H1 (cell line): ENCODE measurements at regions not wholly inside any gene's neighbourhood (a gene's known extent, or its start where the extent isn't known, plus 50 kb on each side); places are given as distances from the start of the nearest gene placed in this dataset.

ENCODE experiments used
- CTCF ChIA-PET: fragments of 300-600 bp; sonication (Branson Sonifier 250); formaldehyde crosslinking; loops from one replicate; lab custom pipeline; 2021; ENCODE audit not compliant: partially characterized antibody; lab: Charles Lee
- POLR2A ChIA-PET: fragments of 300-600 bp; sonication (Branson Sonifier 250); formaldehyde crosslinking; loops from one replicate; lab custom pipeline; 2021; ENCODE audit warnings: inconsistent platforms; ENCODE audit not compliant: partially characterized antibody; lab: Charles Lee
- DNase-seq, 2 experiments: peaks; one replicate each; pipeline versions ENCODE4 v3.0.0 to v3.0.0-alpha.2; 2010 to 2022; ENCODE audit warnings: low spot score in 2 of 2, low read depth in 1 of 2, mixed read lengths in 1 of 2
- FAIRE-seq: peaks from 2 replicates; lab custom pipeline; 2011; peaks lifted over from hg19 to GRCh38; lab: Jason Lieb, UNC
- H2AFZ ChIP-seq: 2 replicates; pipeline ENCODE4 v1.8.1; 2012; ENCODE audit warnings: low read length, inconsistent platforms
- H2AK5ac ChIP-seq: 2 replicates; pipeline ENCODE4 v1.6.1; 2013; ENCODE audit warnings: low read depth, low read length
- H2BK120ac ChIP-seq: replicated peaks from 2 replicates; pipeline ENCODE3; 2013; ENCODE audit warnings: low read depth, low read length, inconsistent platforms
- H2BK12ac ChIP-seq: 2 replicates; pipeline ENCODE4 v1.6.1; 2013; ENCODE audit warnings: low read depth, low read length
- H2BK15ac ChIP-seq: 2 replicates; pipeline ENCODE4 v1.6.1; 2013; ENCODE audit warnings: low read length
- H2BK20ac ChIP-seq: 2 replicates; pipeline ENCODE4 v1.6.1; 2013; ENCODE audit warnings: low read length
- H2BK5ac ChIP-seq: 2 replicates; pipeline ENCODE4 v1.6.1; 2013; ENCODE audit warnings: low read depth, low read length
- H3K14ac ChIP-seq: 2 replicates; pipeline ENCODE4 v1.6.1; 2013; ENCODE audit warnings: inconsistent platforms; ENCODE audit not compliant: insufficient read length
- H3K18ac ChIP-seq: 2 replicates; pipeline ENCODE4 v1.6.1; 2013; ENCODE audit warnings: low read length; ENCODE audit errors: extremely low read depth
- H3K23ac ChIP-seq: 2 replicates; pipeline ENCODE4 v1.6.1; 2013; ENCODE audit warnings: inconsistent platforms; ENCODE audit not compliant: insufficient read length
- H3K23me2 ChIP-seq: 2 replicates; pipeline ENCODE4 v1.6.1; 2013; ENCODE audit warnings: low read depth, low read length
- H3K27ac ChIP-seq: 2 replicates; pipeline ENCODE4 v1.6.1; 2011; ENCODE audit warnings: low read depth, low read length, inconsistent platforms
- H3K27me3 ChIP-seq, 4 experiments: replicated peaks in 1 of 4; 1 replicate in 1 of 4; 2 replicates in 3 of 4; pipeline versions ENCODE4 v1.6.1 to v1.8.1; 2011 to 2013; ENCODE audit warnings: low read length in 3 of 4, mild to moderate bottlenecking in 3 of 4, inconsistent platforms in 2 of 4, mixed read lengths in 2 of 4, moderate library complexity in 1 of 4; ENCODE audit not compliant: control insufficient read depth in 3 of 4, insufficient read depth in 3 of 4; ENCODE audit errors: extremely low read depth in 1 of 4
- H3K36me3 ChIP-seq, 4 experiments: 2 replicates each; pipeline versions ENCODE4 v1.6.1 to v1.8.1; 2011 to 2013; ENCODE audit warnings: mild to moderate bottlenecking in 4 of 4, low read length in 3 of 4, moderate library complexity in 2 of 4, control low read depth in 1 of 4, inconsistent platforms in 1 of 4; ENCODE audit not compliant: insufficient read depth in 4 of 4, control insufficient read depth in 2 of 4
- H3K4ac ChIP-seq: replicated peaks from 2 replicates; pipeline ENCODE3; 2013; ENCODE audit warnings: low read length, low read depth, mixed read lengths, inconsistent platforms; ENCODE audit not compliant: insufficient read length
- H3K4me1 ChIP-seq, 4 experiments: replicated peaks in 1 of 4; 1 replicate in 1 of 4; 2 replicates in 3 of 4; pipeline versions ENCODE4 v1.6.1 to v1.8.1; 2011 to 2013; ENCODE audit warnings: low read length in 3 of 4, inconsistent platforms in 2 of 4, mixed read lengths in 1 of 4; ENCODE audit not compliant: insufficient read depth in 4 of 4, control insufficient read depth in 3 of 4
- H3K4me2 ChIP-seq, 2 experiments: 2 replicates each; pipeline versions ENCODE4 v1.6.1 to v1.8.1; 2011 to 2013; ENCODE audit warnings: low read depth in 2 of 2, low read length in 2 of 2, control low read depth in 1 of 2, inconsistent platforms in 1 of 2, mild to moderate bottlenecking in 1 of 2; ENCODE audit not compliant: insufficient read depth in 1 of 2
- H3K4me3 ChIP-seq, 4 experiments: fragments of 200-600, 300-600 bp in 1 of 4; sonication (generic), shearing (Covaris generic), sonication (Bioruptor Twin) in 1 of 4; 2 replicates each; pipeline versions ENCODE4 v1.5.1 to v1.8.1; 2011 to 2016; ENCODE audit warnings: low read length in 4 of 4, low read depth in 3 of 4, control low read depth in 2 of 4, inconsistent platforms in 2 of 4, mild to moderate bottlenecking in 2 of 4, mixed read lengths in 1 of 4, moderate library complexity in 1 of 4; ENCODE audit not compliant: insufficient read depth in 2 of 4; ENCODE audit errors: extremely low read depth in 1 of 4
- H3K56ac ChIP-seq: replicated peaks from 2 replicates; pipeline ENCODE3; 2013; ENCODE audit warnings: low read depth, mild to moderate bottlenecking, mixed read lengths, low read length, inconsistent platforms; ENCODE audit not compliant: insufficient read length
- H3K79me1 ChIP-seq: 2 replicates; pipeline ENCODE4 v1.6.1; 2013; ENCODE audit warnings: low read depth, low read length, control low read depth
- H3K79me2 ChIP-seq, 2 experiments: 2 replicates each; pipeline versions ENCODE4 v1.6.1 to v1.8.1; 2012 to 2013; ENCODE audit warnings: low read length in 2 of 2, mild to moderate bottlenecking in 2 of 2, inconsistent platforms in 1 of 2; ENCODE audit not compliant: insufficient read depth in 2 of 2, control insufficient read depth in 1 of 2
- H3K9ac ChIP-seq, 4 experiments: replicated peaks in 1 of 4; 1 replicate in 1 of 4; 2 replicates in 3 of 4; pipeline versions ENCODE4 v1.6.1 to v1.8.1; 2011 to 2013; ENCODE audit warnings: low read depth in 3 of 4, low read length in 3 of 4, control low read depth in 2 of 4, mild to moderate bottlenecking in 2 of 4, moderate library complexity in 2 of 4, inconsistent platforms in 1 of 4; ENCODE audit errors: extremely low read depth in 1 of 4
- H3K9me3 ChIP-seq, 2 experiments: 2 replicates each; pipeline versions ENCODE4 v1.6.1 to v1.8.1; 2012 to 2013; ENCODE audit warnings: mild to moderate bottlenecking in 2 of 2, moderate library complexity in 2 of 2, control low read depth in 1 of 2, inconsistent platforms in 1 of 2, low read depth in 1 of 2, low read length in 1 of 2, mixed read lengths in 1 of 2; ENCODE audit not compliant: insufficient read depth in 2 of 2
- H4K20me1 ChIP-seq, 2 experiments: replicated peaks in 1 of 2; 2 replicates each; pipeline versions ENCODE3 to v1.8.1; 2011 to 2013; ENCODE audit warnings: inconsistent platforms in 2 of 2, low read length in 2 of 2, mild to moderate bottlenecking in 1 of 2; ENCODE audit not compliant: insufficient read depth in 2 of 2, control insufficient read depth in 1 of 2
- H4K5ac ChIP-seq: 2 replicates; pipeline ENCODE4 v1.6.1; 2013; ENCODE audit warnings: low read length, low read depth, mixed read lengths, inconsistent platforms; ENCODE audit not compliant: insufficient read length
- H4K8ac ChIP-seq: 2 replicates; pipeline ENCODE4 v1.8.0; 2013; ENCODE audit warnings: mild to moderate bottlenecking, moderate library complexity, low read length, inconsistent platforms; ENCODE audit not compliant: insufficient read depth; ENCODE audit errors: extremely low read depth
- H4K91ac ChIP-seq: replicated peaks from 2 replicates; pipeline ENCODE3; 2013; ENCODE audit warnings: low read length, mixed read lengths, inconsistent platforms; ENCODE audit not compliant: insufficient read length
- ASH2L ChIP-seq: fragments of 200-600, 300-600 bp; sonication (generic); IDR thresholded peaks from one replicate; pipeline ENCODE4 v1.7.1; 2017; ENCODE audit warnings: low read length
- CTBP2 ChIP-seq: IDR thresholded peaks from 2 replicates; pipeline ENCODE4 v1.7.0; 2011; ENCODE audit warnings: borderline replicate concordance, mild to moderate bottlenecking, moderate library complexity, mixed read lengths, low read length; ENCODE audit not compliant: insufficient read depth, insufficient read length
- HDAC2 ChIP-seq, 2 experiments: fragments of 300-600 bp in 1 of 2; sonication (generic) in 1 of 2; IDR thresholded peaks; 2 replicates each; pipeline ENCODE4 v1.6.1; 2011 to 2012; ENCODE audit warnings: low read depth in 2 of 2, low read length in 2 of 2, mild to moderate bottlenecking in 2 of 2, moderate library complexity in 2 of 2, borderline replicate concordance in 1 of 2, inconsistent platforms in 1 of 2
- KDM4A ChIP-seq: IDR thresholded peaks from one replicate; pipeline ENCODE4 v1.7.1; 2012; ENCODE audit warnings: low read depth, mild to moderate bottlenecking, moderate library complexity, low read length, inconsistent platforms; ENCODE audit not compliant: severe bottlenecking
- NRF1 ChIP-seq: IDR thresholded peaks from 2 replicates; pipeline ENCODE4 v1.6.1; 2011; ENCODE audit warnings: mild to moderate bottlenecking, low read depth, low read length, improper control_type of control experiment
- RXRA ChIP-seq: IDR thresholded peaks from 2 replicates; pipeline ENCODE4 v1.6.1; 2011; ENCODE audit warnings: low read depth, mild to moderate bottlenecking, low read length, moderate library complexity; ENCODE audit not compliant: insufficient read depth
- SIN3A ChIP-seq, 2 experiments: IDR thresholded peaks in 1 of 2; conservative IDR thresholded peaks in 1 of 2; 2 replicates each; pipeline ENCODE4 v1.6.1; 2011 to 2012; ENCODE audit warnings: low read length in 2 of 2, improper control_type of control experiment in 1 of 2, low read depth in 1 of 2, mild to moderate bottlenecking in 1 of 2
- SIX5 ChIP-seq: IDR thresholded peaks from 2 replicates; pipeline ENCODE4 v1.6.1; 2011; ENCODE audit warnings: mild to moderate bottlenecking, low read depth, low read length
- SP4 ChIP-seq: IDR thresholded peaks from 2 replicates; pipeline ENCODE4 v1.6.1; 2012; ENCODE audit warnings: low read length, inconsistent platforms
- SRF ChIP-seq: IDR thresholded peaks from 2 replicates; pipeline ENCODE4 v1.6.1; 2011; ENCODE audit warnings: mild to moderate bottlenecking, low read depth, low read length, moderate library complexity
- TAF1 ChIP-seq: IDR thresholded peaks from 2 replicates; pipeline ENCODE4 v1.6.1; 2011; ENCODE audit warnings: mild to moderate bottlenecking, low read depth, low read length
- ZNF274 ChIP-seq: IDR thresholded peaks from 2 replicates; pipeline ENCODE4 v1.7.0; 2012; ENCODE audit warnings: low read length, borderline replicate concordance; ENCODE audit errors: extremely low read depth
- WGBS, 2 experiments: shearing (Covaris generic) in 1 of 2; methylation state at CpG; one replicate each; pipeline versions ENCODE4 v1.1.6 to v1.1.7; 2013 to 2015; ENCODE audit warnings: low lambda C conversion rate in 2 of 2, mixed read lengths in 2 of 2, inconsistent platforms in 1 of 2, low coverage in 1 of 2, missing lambda C conversion rate in 1 of 2; ENCODE audit not compliant: insufficient replicate concordance in 2 of 2, insufficient coverage in 1 of 2, insufficient read length in 1 of 2; ENCODE audit errors: extremely low coverage in 1 of 2, missing lambda C conversion rate in 1 of 2; 5-methylcytosine and 5-hydroxymethylcytosine counted together
- TF ChIP-seq, protein P1 (sequence below): IDR thresholded peaks from 2 replicates; pipeline ENCODE4 v1.6.1; 2012; ENCODE audit warnings: inconsistent platforms
- TF ChIP-seq, protein P2 (sequence below): IDR thresholded peaks from 2 replicates; pipeline ENCODE4 v1.6.1; 2011; ENCODE audit warnings: low read depth, mild to moderate bottlenecking, low read length; ENCODE audit not compliant: insufficient read depth

DNA sequence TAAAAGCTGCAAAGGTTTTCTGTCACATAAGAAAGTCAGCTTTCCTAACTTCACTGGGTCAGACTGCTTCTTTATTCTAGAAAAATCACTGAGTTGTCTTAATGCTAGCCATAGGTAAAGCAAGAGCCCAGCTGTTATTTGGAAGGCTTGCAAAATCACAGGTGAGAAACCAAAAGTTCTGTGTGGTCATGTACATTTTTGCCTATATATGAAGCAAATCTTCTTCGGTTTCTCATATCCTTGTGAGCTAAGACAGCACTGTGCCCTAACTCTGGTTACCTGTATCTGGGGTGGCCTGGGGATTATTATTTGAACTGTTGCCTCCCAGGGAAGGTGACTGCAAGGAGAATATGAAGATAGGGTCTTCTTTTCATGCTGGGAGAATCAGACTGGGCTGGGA lies 444.9 kb upstream of the CLINT1 start:
- CTCF ChIA-PET: interaction anchor here (0.8 kb wide), 1 partner anchor 13 kb away, joined by 6 read pairs; no protein-coding TSS in a partner anchor
- WGBS, 2 experiments: 86% methylated on average over 1 of the region's 1 CpG; no CpG with 5 or more reads in 1 of the 2 experiments
- no peak overlapping the region for H3K4ac ChIP-seq
- TF ChIP-seq CTBP2 (no peak), SRF (no peak), KDM4A (no peak), SP4 (no peak), ZNF274 (no peak), HDAC2 (IDR thresholded peaks at IDR 0.05; ENCODE audit: borderline replicate concordance in 1 of 2, low read depth in 2 of 2, low read length in 2 of 2) (no peak), ASH2L (no peak), SIN3A (conservative IDR thresholded peaks at IDR 0.05 in 1 of 2, IDR thresholded peaks at IDR 0.05 in 1 of 2; ENCODE audit: low read depth in 1 of 2, low read length in 2 of 2) (no peak), RXRA (no peak), NRF1 (no peak), TAF1 (no peak), SIX5 (no peak)
- TF ChIP-seq, protein P1, sequence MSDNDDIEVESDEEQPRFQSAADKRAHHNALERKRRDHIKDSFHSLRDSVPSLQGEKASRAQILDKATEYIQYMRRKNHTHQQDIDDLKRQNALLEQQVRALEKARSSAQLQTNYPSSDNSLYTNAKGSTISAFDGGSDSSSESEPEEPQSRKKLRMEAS: no peak
- TF ChIP-seq, protein P2, sequence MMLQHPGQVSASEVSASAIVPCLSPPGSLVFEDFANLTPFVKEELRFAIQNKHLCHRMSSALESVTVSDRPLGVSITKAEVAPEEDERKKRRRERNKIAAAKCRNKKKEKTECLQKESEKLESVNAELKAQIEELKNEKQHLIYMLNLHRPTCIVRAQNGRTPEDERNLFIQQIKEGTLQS: no peak

More for the DNA sequence above, 444.9 kb upstream of the CLINT1 start:
- no peak overlapping the region for H3K27ac ChIP-seq
- no peaks in the 10 kb centered on the region for H3K79me2 ChIP-seq
- H3K9me3 ChIP-seq: no peaks in the 10 kb centered on the region
- H3K4me3 ChIP-seq: no peak overlapping the region
- no peak overlapping the region for H2BK5ac ChIP-seq
- no peak overlapping the region for H2BK20ac ChIP-seq
- no peaks in the 10 kb centered on the region for H3K79me1 ChIP-seq
- H3K23me2 ChIP-seq: no peaks in the 10 kb centered on the region
- no peaks in the 10 kb centered on the region for H3K36me3 ChIP-seq
- no peaks in the 10 kb centered on the region for H4K20me1 ChIP-seq
- H3K18ac ChIP-seq: no peak overlapping the region
- H3K27me3 ChIP-seq: no peaks in the 10 kb centered on the region
- no peak overlapping the region for H4K91ac ChIP-seq
- H2BK120ac ChIP-seq: no peak overlapping the region
- no peak overlapping the region for H3K14ac ChIP-seq
- no peak overlapping the region for H3K56ac ChIP-seq
- no peak overlapping the region for H3K4me2 ChIP-seq
- H2BK12ac ChIP-seq: no peak overlapping the region
- no peak overlapping the region for H3K23ac ChIP-seq
- no peak for FAIRE-seq
- no peak for DNase-seq
- peaks cover 0 to 5% (median 1%) of the 10 kb centered on the region in 4 experiments; a peak in 3 of 7 replicates for H3K4me1 ChIP-seq
- no peak overlapping the region for H4K8ac ChIP-seq
- POLR2A ChIA-PET: no interaction called here
- no peak overlapping the region for H2BK15ac ChIP-seq
- H2AK5ac ChIP-seq: no peak overlapping the region
- no peak overlapping the region for H4K5ac ChIP-seq
- no peak overlapping the region for H3K9ac ChIP-seq
- H2AFZ ChIP-seq: no peak overlapping the region
